GM18507 (cell line): ENCODE measurements at regions not wholly inside any gene's neighbourhood (a gene's known extent, or its start where the extent isn't known, plus 50 kb on each side); places are given as distances from the start of the nearest gene placed in this dataset.

Experiments used
- DNase-seq: peaks from one replicate; pipeline ENCODE4 v3.0.0; 2011; ENCODE audit warnings: low read depth; ENCODE audit not compliant: insufficient read length; ENCODE audit errors: extremely low spot score
- FAIRE-seq: peaks from 2 replicates; lab custom pipeline; 2011; peaks lifted over from hg19 to GRCh38; lab: Jason Lieb, UNC

DNA sequence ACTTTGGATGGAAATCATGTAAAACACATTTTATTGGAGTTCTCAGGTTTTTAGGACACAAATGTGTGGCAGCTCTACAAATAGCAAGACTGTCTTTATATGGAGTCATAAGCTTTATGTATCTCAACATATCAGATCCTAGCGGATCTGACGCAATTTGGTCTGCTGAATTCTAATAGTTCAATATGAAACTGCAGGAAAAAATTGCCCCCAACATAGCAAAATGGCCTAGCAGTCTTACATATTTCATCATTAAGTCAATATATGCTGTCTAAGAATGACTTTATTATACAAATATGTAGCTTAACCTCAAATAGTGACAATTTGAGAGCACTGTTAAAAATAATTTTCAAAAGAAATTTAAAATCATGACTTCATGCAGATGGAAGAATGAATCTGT lies 244.3 kb downstream of the TAF11L14 start:
- no peak for DNase-seq
- FAIRE-seq: no peak

DNA sequence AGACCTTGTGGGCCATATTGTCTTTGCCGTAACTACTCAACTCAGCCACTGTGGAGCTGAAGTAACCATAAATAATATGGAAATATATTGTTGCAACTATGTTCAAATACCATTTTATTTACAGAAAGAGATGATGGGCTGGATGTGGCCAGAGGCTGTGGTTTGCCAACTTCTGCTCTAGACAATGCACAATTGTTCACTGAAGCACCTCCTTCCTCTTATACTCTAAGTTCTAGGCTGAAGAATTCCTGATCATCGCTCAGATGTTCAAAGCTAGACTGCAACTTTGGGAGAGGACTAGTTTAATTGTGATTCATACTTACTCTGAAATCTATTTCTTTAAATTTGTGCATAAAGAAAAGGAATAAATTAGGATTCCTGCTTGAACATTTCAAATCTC lies 245.0 kb downstream of the TAF11L14 start:
- FAIRE-seq (no peak), DNase-seq (no peak)

GRCh38 chr5:17880869-17881268 lies 246.6 kb downstream of the TAF11L14 start:
- DNase-seq (no peak), FAIRE-seq (no peak)

GRCh38 chr5:17882760-17883488 lies 248.7 kb downstream of the TAF11L14 start:
- FAIRE-seq: no peak
- no peak for DNase-seq

- FAIRE-seq (no peak), DNase-seq (no peak)
These were observed 253.9 kb downstream of the TAF11L14 start for GRCh38 chr5:17888155-17888554.

DNA sequence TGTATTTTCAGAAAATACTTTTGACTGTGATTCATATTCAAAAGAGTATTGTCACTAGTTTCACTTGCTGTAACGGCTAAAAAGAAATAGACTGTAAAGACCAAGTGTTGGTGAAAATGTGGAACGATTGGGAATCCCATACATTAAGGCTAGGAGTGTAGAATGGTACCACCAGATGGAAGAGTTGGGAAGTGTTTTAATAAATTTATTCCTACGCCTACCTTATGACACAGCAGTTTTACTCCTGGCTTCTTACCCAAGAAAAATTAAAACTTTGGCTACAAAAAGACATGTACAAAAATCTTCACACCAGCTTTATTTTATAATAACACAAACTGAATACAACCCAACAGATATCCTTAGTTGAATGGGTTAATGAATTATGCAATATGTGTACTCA lies 256.2 kb downstream of the TAF11L14 start:
- FAIRE-seq: no peak
- no peak for DNase-seq

- FAIRE-seq (no peak), DNase-seq (no peak)
These were observed 257.6 kb downstream of the TAF11L14 start for GRCh38 chr5:17891881-17892280.

DNA sequence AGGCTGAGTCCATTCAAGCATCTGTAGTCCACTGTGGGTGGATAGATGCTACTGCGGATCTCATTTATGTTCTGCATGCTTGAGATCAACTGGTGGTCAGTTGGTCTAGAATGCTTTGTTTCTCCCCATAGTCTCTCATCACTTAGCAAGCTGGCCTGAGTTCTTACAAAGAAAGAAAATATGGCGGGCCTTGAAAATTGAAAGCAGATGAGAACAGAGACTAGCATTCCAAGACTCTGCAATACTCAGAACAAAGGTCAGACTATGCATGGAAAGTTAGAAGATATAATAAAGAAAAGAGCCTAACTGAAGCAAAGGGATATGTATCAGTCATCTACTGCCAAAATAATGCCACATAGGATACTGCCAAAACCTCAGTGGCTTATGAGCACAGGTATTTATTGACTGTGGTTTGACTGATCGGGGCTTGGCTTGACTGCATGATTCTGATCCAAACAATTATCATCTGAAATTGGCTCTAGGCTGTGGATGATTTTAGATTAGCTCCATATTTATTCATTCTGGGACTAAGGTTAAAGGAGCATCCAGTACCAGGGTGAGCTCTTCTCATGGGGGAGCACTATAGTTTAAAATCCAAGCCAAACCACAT lies 258.9 kb downstream of the TAF11L14 start:
- DNase-seq (no peak), FAIRE-seq (no peak)

DNA sequence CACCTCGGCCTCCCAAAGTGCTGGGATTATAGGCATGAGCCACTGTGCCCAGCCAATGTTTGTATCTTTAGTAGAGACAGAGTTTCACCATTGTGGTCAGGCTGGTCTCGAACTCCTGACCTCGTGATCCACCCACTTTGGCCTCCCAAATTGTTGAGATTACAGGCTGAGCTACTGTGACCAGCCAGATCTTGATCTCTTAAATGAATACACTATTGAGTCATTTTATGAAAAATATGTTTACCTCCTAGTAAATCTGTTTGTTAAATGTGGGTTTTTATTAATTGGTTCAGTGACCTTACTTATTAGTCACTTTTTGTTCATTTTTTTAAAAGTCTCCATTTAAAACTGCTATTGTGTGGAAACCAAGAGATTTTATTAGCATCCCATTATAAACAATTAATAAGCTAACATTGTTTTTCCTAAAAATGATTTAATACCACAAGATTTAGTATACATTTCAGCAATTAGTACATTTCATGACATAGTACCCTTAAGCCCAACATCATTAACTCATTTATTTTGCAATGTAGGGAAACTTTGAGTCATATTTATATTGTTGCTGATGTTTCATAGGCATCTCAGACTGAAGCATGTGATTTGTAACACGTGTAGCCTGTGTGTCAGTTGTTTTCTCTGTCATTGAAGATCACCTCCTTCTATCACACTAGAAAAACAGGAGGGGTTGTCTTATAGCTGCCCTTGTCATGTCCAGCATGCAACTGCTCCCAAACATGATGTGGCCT lies 261.2 kb downstream of the TAF11L14 start:
- DNase-seq (no peak), FAIRE-seq (no peak)

GRCh38 chr5:17896605-17897004 lies 262.3 kb downstream of the TAF11L14 start:
- DNase-seq: no peak
- no peak for FAIRE-seq

DNA sequence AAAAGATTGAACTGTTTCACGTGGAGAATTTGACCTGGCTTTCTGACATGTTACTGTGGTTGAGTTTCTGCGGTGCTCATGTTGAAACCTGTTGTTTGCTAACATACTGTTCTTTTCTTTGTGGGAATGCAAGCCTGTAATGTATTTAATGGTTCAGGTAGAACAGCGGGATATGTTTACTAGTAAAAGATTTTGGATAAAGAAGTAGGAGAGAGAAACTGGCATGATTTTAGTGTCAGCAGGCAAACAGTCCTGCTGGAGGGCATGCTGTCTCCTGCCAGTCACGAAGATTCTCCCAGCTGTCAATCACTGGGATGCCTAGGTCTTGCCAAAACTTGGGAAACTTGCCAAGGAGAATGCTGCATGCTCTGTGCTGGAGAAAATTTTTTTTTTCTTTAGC lies 263.5 kb downstream of the TAF11L14 start:
- FAIRE-seq (no peak), DNase-seq (no peak)

GRCh38 chr5:17898766-17899165 lies 264.5 kb downstream of the TAF11L14 start:
- DNase-seq (no peak), FAIRE-seq (no peak)

GRCh38 chr5:17907094-17907493 lies 272.8 kb downstream of the TAF11L14 start:
- FAIRE-seq (no peak), DNase-seq (no peak)

DNA sequence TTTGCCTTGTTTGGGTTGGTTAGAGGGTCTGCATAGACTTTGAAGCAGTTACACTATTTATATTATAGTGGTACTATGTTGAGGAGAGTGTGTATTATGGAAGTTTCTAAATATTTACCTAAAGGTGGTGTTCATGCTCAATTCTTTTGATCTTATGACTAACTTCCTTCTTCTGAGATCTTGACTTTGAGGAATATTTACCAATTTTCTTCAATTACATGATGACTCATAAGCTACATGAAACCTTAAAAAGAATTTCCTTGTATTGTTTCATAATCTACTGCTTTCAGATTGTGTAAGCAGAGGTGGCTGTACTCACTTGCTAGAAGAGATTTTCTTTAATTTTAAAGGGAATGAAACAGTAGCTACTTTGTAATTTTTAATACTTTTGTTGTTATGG lies 276.1 kb downstream of the TAF11L14 start:
- DNase-seq (no peak), FAIRE-seq (no peak)

GRCh38 chr5:17912794-17913193 lies 278.5 kb downstream of the TAF11L14 start:
- DNase-seq: no peak
- no peak for FAIRE-seq

GRCh38 chr5:17916446-17916845 lies 282.2 kb downstream of the TAF11L14 start:
- DNase-seq: no peak
- no peak for FAIRE-seq

DNA sequence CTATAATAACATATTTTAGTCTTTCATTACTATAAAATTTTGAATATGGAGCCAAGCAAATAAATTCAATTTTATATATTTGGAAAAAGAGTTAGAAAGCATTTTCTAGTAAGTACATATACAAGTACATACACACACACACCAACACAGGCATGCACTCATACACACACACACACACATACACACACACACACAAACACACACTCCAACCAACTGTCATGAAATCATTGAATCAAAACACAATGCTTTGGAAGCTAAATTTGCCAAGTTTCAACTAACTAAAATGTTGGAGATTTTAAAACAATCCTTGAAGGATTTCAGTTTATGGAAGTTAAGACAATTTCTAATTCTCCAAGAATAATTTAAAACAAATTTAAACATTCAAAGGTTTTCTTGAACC lies 283.2 kb downstream of the TAF11L14 start:
- FAIRE-seq (no peak), DNase-seq (no peak)

GRCh38 chr5:17918373-17919104 lies 284.3 kb downstream of the TAF11L14 start:
- FAIRE-seq (no peak), DNase-seq (no peak)

DNA sequence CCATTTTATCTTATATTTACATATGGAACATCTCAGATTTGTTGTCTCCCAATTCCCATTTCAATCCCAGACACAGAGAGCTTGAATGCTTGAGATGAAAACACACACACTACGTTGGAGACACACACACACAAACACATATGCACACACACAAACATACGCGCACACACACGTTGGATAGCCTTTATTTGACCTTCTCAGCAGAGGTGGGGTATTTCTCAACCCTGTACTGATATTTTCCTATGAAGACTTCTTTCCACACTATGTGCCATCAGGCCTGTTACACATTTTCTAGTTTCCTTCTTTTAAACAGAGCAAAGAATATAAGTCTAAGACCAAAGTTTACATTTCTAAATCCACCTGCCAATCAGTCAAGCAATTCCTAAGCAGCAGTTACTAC lies 291.0 kb downstream of the TAF11L14 start:
- FAIRE-seq (no peak), DNase-seq (no peak)

DNA sequence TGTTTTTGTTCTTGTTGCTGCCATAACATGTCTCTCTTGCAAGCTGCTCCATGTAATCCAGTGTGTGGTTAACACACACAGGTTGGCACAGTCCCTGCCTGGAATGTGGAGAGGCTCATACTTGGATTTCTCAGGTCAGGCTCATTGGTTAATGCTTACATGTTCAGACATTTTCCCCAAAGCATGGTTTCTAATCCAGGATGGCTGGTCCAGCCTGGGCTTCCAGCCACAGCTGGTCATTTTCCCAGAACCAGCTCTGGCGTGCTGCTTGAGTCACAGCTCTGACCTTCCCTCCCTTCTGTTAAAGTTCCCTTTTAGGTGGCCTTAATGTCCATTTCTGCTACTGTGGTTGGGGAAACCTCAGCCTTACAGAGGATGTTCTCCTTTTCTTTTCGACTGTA lies 294.3 kb downstream of the TAF11L14 start:
- DNase-seq (no peak), FAIRE-seq (no peak)
